ENCODE measurements at regions not wholly inside any gene's neighbourhood (a gene's known extent, or its start where the extent isn't known, plus 50 kb on each side); places are given as distances from the start of the nearest gene placed in this dataset.

GRCh38 chr1:34441259-34442069 lies 264.8 kb downstream of the C1orf94 start:
- no peak overlapping the region for H3K4me3 ChIP-seq
- 0 to 65% (median 44%) methylated on average over 1 to 19 of the region's 19 CpGs; no CpG with 5 or more reads in 1 of the 10 experiments for WGBS, 10 experiments
- no peak overlapping the region for H3K27ac ChIP-seq
- peak; percentile 39 to 95 (median 91) for ATAC-seq (replicated peaks in 6 of 8)
- in situ Hi-C loops (cut with MboI; ENCODE audit: low pct_unique_long_range_greater_than_20kb in 2 of 9, low sequenced_read_pairs in 9 of 9, unreplicated experiment in 9 of 9) = no loop called here
- H3K4me1 ChIP-seq (replicated peaks in 1 of 2) = peaks cover 0 to 3% of the 10 kb centered on the region in 2 donors

- in situ Hi-C loops (cut with MboI; ENCODE audit: low pct_unique_long_range_greater_than_20kb in 2 of 9, low sequenced_read_pairs in 9 of 9, unreplicated experiment in 9 of 9) = no loop called here
- WGBS, 10 experiments = 14 to 80% (median 40%) methylated on average over 1 to 2 of the region's 2 CpGs; no CpG with 5 or more reads in 6 of the 10 experiments
- Histone ChIP-seq H3K4me1 (replicated peaks in 1 of 2) (peaks cover 0 to 3% of the 10 kb centered on the region in 2 donors), H3K4me3 (no peak overlapping the region), H3K27ac (no peak overlapping the region)
- ATAC-seq (replicated peaks in 6 of 8) = no peak
Measured at GRCh38 chr1:34444516-34444915, 267.8 kb downstream of the C1orf94 start.

GRCh38 chr1:34450325-34450724 lies 273.6 kb downstream of the C1orf94 start:
- H3K27ac ChIP-seq = no peak overlapping the region
- ATAC-seq (replicated peaks in 6 of 8) = peak in 3 of 8 experiments; percentile 21 to 74 (median 67)
- 10 to 90% (median 75%) methylated on average over 2 to 3 of the region's 3 CpGs; no CpG with 5 or more reads in 3 of the 10 experiments for WGBS, 10 experiments
- in situ Hi-C loops (cut with MboI; ENCODE audit: low pct_unique_long_range_greater_than_20kb in 2 of 9, low sequenced_read_pairs in 9 of 9, unreplicated experiment in 9 of 9) = no loop called here
- H3K4me1 ChIP-seq (replicated peaks in 1 of 2) = peaks cover 0 to 6% of the 10 kb centered on the region in 2 donors
- H3K4me3 ChIP-seq = no peak overlapping the region

- H3K4me1 ChIP-seq (replicated peaks in 1 of 2) = peaks cover 0 to 6% of the 10 kb centered on the region in 2 donors
- in situ Hi-C loops (cut with MboI; ENCODE audit: low pct_unique_long_range_greater_than_20kb in 2 of 9, low sequenced_read_pairs in 9 of 9, unreplicated experiment in 9 of 9) = no loop called here
- no peak overlapping the region for H3K27ac ChIP-seq
- 70 to 92% (median 85%) methylated on average over 2 of the region's 2 CpGs; no CpG with 5 or more reads in 6 of the 10 experiments for WGBS, 10 experiments
- H3K4me3 ChIP-seq = no peak overlapping the region
- no peak for ATAC-seq (replicated peaks in 6 of 8)
Measured at GRCh38 chr1:34452451-34452850, 275.7 kb downstream of the C1orf94 start.

GRCh38 chr1:34455121-34455520 lies 278.4 kb downstream of the C1orf94 start:
- peak in 2 of 8 experiments; percentile 53 to 69 for ATAC-seq (replicated peaks in 6 of 8)
- no peak overlapping the region for H3K27ac ChIP-seq
- 0 to 89% (median 70%) methylated on average over 1 to 6 of the region's 7 CpGs; no CpG with 5 or more reads in 4 of the 10 experiments for WGBS, 10 experiments
- H3K4me1 ChIP-seq (replicated peaks in 1 of 2) = peaks cover 0 to under 1% of the 10 kb centered on the region in 2 donors
- H3K4me3 ChIP-seq = no peak overlapping the region
- in situ Hi-C loops (cut with MboI; ENCODE audit: low pct_unique_long_range_greater_than_20kb in 2 of 9, low sequenced_read_pairs in 9 of 9, unreplicated experiment in 9 of 9) = no loop called here

GRCh38 chr1:34460193-34460592 lies 283.5 kb downstream of the C1orf94 start:
- 0 to 100% (median 72%) methylated on average over 1 to 6 of the region's 6 CpGs; no CpG with 5 or more reads in 2 of the 10 experiments for WGBS, 10 experiments
- H3K4me3 ChIP-seq = no peak overlapping the region
- peak in 1 of 8 experiments; percentile 48 for ATAC-seq (replicated peaks in 6 of 8)
- H3K27ac ChIP-seq = no peak overlapping the region
- in situ Hi-C loops (cut with MboI; ENCODE audit: low pct_unique_long_range_greater_than_20kb in 2 of 9, low sequenced_read_pairs in 9 of 9, unreplicated experiment in 9 of 9) = no loop called here
- no peaks in the 10 kb centered on the region for H3K4me1 ChIP-seq (replicated peaks in 1 of 2)

GRCh38 chr1:34470401-34470800 lies 284.4 kb upstream of the GJB5 start:
- Histone ChIP-seq H3K4me1 (replicated peaks in 1 of 2) (no peaks in the 10 kb centered on the region), H3K27ac (no peak overlapping the region), H3K4me3 (no peak overlapping the region)
- ATAC-seq (replicated peaks in 6 of 8) = no peak
- WGBS, 10 experiments = 0 to 92% (median 52%) methylated on average over 2 to 6 of the region's 6 CpGs; no CpG with 5 or more reads in 1 of the 10 experiments
- in situ Hi-C loops (cut with MboI; ENCODE audit: low pct_unique_long_range_greater_than_20kb in 2 of 9, low sequenced_read_pairs in 9 of 9, unreplicated experiment in 9 of 9) = no loop called here

GRCh38 chr1:34474566-34474965 lies 280.3 kb upstream of the GJB5 start:
- ATAC-seq (replicated peaks in 6 of 8) = no peak
- H3K4me1 ChIP-seq (replicated peaks in 1 of 2) = peaks cover 0 to 3% of the 10 kb centered on the region in 2 donors
- 17 to 93% (median 77%) methylated on average over 1 to 5 of the region's 5 CpGs; no CpG with 5 or more reads in 2 of the 10 experiments for WGBS, 10 experiments
- H3K4me3 ChIP-seq = no peak overlapping the region
- H3K27ac ChIP-seq = no peak overlapping the region
- in situ Hi-C loops (cut with MboI; ENCODE audit: low pct_unique_long_range_greater_than_20kb in 2 of 9, low sequenced_read_pairs in 9 of 9, unreplicated experiment in 9 of 9) = no loop called here

GRCh38 chr1:34476371-34476770 lies 278.5 kb upstream of the GJB5 start:
- in situ Hi-C loops (cut with MboI; ENCODE audit: low pct_unique_long_range_greater_than_20kb in 2 of 9, low sequenced_read_pairs in 9 of 9, unreplicated experiment in 9 of 9) = no loop called here

GRCh38 chr1:34477632-34478141 lies 277.2 kb upstream of the GJB5 start:
- peak in 1 of 8 experiments; percentile 30 for ATAC-seq (replicated peaks in 6 of 8)
- in situ Hi-C loops (cut with MboI; ENCODE audit: low pct_unique_long_range_greater_than_20kb in 2 of 9, low sequenced_read_pairs in 9 of 9, unreplicated experiment in 9 of 9) = no loop called here
- no peak overlapping the region for H3K4me3 ChIP-seq

More at GRCh38 chr1:34476371-34476770, 278.5 kb upstream of the GJB5 start:
- H3K27ac ChIP-seq = no peak overlapping the region
- H3K4me1 ChIP-seq (replicated peaks in 1 of 2) = peaks cover 0 to 7% of the 10 kb centered on the region in 2 donors
- 0 to 83% (median 39%) methylated on average over 1 to 3 of the region's 3 CpGs; no CpG with 5 or more reads in 2 of the 10 experiments for WGBS, 10 experiments
- no peak overlapping the region for H3K4me3 ChIP-seq
- ATAC-seq (replicated peaks in 6 of 8) = no peak

GRCh38 chr1:34478515-34479076 lies 276.3 kb upstream of the GJB5 start:
- peaks cover 0 to 7% of the 10 kb centered on the region in 2 donors for H3K4me1 ChIP-seq (replicated peaks in 1 of 2)
- peak in 1 of 8 experiments; percentile 19 for ATAC-seq (replicated peaks in 6 of 8)
- no peak overlapping the region for H3K27ac ChIP-seq
- no peak overlapping the region for H3K4me3 ChIP-seq
- WGBS, 10 experiments = 0 to 80% (median 38%) methylated on average over 1 to 2 of the region's 3 CpGs; no CpG with 5 or more reads in 3 of the 10 experiments
- in situ Hi-C loops (cut with MboI; ENCODE audit: low pct_unique_long_range_greater_than_20kb in 2 of 9, low sequenced_read_pairs in 9 of 9, unreplicated experiment in 9 of 9) = no loop called here

More at GRCh38 chr1:34477632-34478141, 277.2 kb upstream of the GJB5 start:
- WGBS, 10 experiments = 0 to 91% (median 68%) methylated on average over 1 to 2 of the region's 2 CpGs; no CpG with 5 or more reads in 4 of the 10 experiments
- H3K4me1 ChIP-seq (replicated peaks in 1 of 2) = peaks cover 0 to 7% of the 10 kb centered on the region in 2 donors
- H3K27ac ChIP-seq = no peak overlapping the region

GRCh38 chr1:34479731-34480130 lies 275.1 kb upstream of the GJB5 start:
- H3K27ac ChIP-seq = no peak overlapping the region
- H3K4me3 ChIP-seq = no peak overlapping the region
- in situ Hi-C loops (cut with MboI; ENCODE audit: low pct_unique_long_range_greater_than_20kb in 2 of 9, low sequenced_read_pairs in 9 of 9, unreplicated experiment in 9 of 9) = no loop called here
- peaks cover 0 to 7% of the 10 kb centered on the region in 2 donors for H3K4me1 ChIP-seq (replicated peaks in 1 of 2)
- ATAC-seq (replicated peaks in 6 of 8) = peak in 5 of 8 experiments; percentile 84 to 99 (median 98)
- 0 to 33% (median 22%) methylated on average over 1 to 3 of the region's 5 CpGs; no CpG with 5 or more reads in 6 of the 10 experiments for WGBS, 10 experiments

- in situ Hi-C loops (cut with MboI; ENCODE audit: low pct_unique_long_range_greater_than_20kb in 2 of 9, low sequenced_read_pairs in 9 of 9, unreplicated experiment in 9 of 9) = no loop called here
- H3K4me3 ChIP-seq = no peak overlapping the region
- H3K4me1 ChIP-seq (replicated peaks in 1 of 2) = no peaks in the 10 kb centered on the region
- ATAC-seq (replicated peaks in 6 of 8) = peak in 2 of 8 experiments; percentile 78 to 84
- H3K27ac ChIP-seq = no peak overlapping the region
Measured at GRCh38 chr1:34488080-34488708, 266.7 kb upstream of the GJB5 start.

Measured in motor neuron (in vitro differentiated cells).